Skeletal muscle satellite cell (primary cell): ENCODE measurements at regions not wholly inside any gene's neighbourhood (a gene's known extent, or its start where the extent isn't known, plus 50 kb on each side); places are given as distances from the start of the nearest gene placed in this dataset.
"Not testable (repeated sequence)": the region's sequence is repeated elsewhere in the genome, so short reads cannot be mapped to it uniquely, and the experiment has no call there.

Experiments
- H3K27me3 ChIP-seq: 2 replicates; pipeline ENCODE4 v1.7.0; 2013; ENCODE audit warnings: low read length; ENCODE audit not compliant: control insufficient read depth, insufficient read depth
- H3K36me3 ChIP-seq: 2 replicates; pipeline ENCODE4 v1.7.0; 2013; ENCODE audit warnings: mild to moderate bottlenecking, control low read depth, low read length; ENCODE audit not compliant: insufficient read depth
- H3K4me1 ChIP-seq: 2 replicates; pipeline ENCODE4 v1.7.0; 2013; ENCODE audit warnings: low read length; ENCODE audit not compliant: control insufficient read depth, insufficient read depth
- H3K4me2 ChIP-seq: 2 replicates; pipeline ENCODE4 v1.7.0; 2013; ENCODE audit warnings: mild to moderate bottlenecking, low read length
- H3K4me3 ChIP-seq: 2 replicates; pipeline ENCODE4 v1.7.0; 2013; ENCODE audit warnings: low read length
- H3K9ac ChIP-seq: 2 replicates; pipeline ENCODE4 v1.7.0; 2013; ENCODE audit warnings: mild to moderate bottlenecking, low read depth, low read length, moderate library complexity
- H3K9me3 ChIP-seq: replicated peaks from 2 replicates; pipeline ENCODE4 v1.7.0; 2013; ENCODE audit warnings: mild to moderate bottlenecking, control low read depth, low read length

- peaks cover 7% of the 10 kb centered on the region for H3K4me1 ChIP-seq
- no peak overlapping the region for H3K9ac ChIP-seq
- no peaks in the 10 kb centered on the region for H3K36me3 ChIP-seq
Measured at GRCh38 chr3:150131663-150132062, 161.0 kb upstream of the PFN2 start.

GRCh38 chr3:150130404-150131100 is 159.9 kb upstream of the PFN2 start:
- Histone ChIP-seq H3K27me3 (no peaks in the 10 kb centered on the region), H3K4me3 (no peak overlapping the region), H3K4me2 (no peak overlapping the region), H3K9ac (no peak overlapping the region), H3K36me3 (no peaks in the 10 kb centered on the region), H3K4me1 (peaks cover 7% of the 10 kb centered on the region), H3K9me3 (no peaks in the 10 kb centered on the region)

More at GRCh38 chr3:150131663-150132062, 161.0 kb upstream of the PFN2 start:
- Histone ChIP-seq H3K27me3 (no peaks in the 10 kb centered on the region), H3K4me3 (no peak overlapping the region), H3K4me2 (no peak overlapping the region), H3K9me3 (no peaks in the 10 kb centered on the region)

- no peak overlapping the region for H3K4me3 ChIP-seq
- no peak overlapping the region for H3K9ac ChIP-seq
- H3K9me3 ChIP-seq = no peaks in the 10 kb centered on the region
- no peak overlapping the region for H3K4me2 ChIP-seq
- H3K36me3 ChIP-seq = no peaks in the 10 kb centered on the region
- no peaks in the 10 kb centered on the region for H3K4me1 ChIP-seq
- no peaks in the 10 kb centered on the region for H3K27me3 ChIP-seq
Measured at GRCh38 chr3:150129166-150129565, 158.5 kb upstream of the PFN2 start.

GRCh38 chr3:150128126-150128525 is 157.4 kb upstream of the PFN2 start:
- Histone ChIP-seq H3K4me2 (no peak overlapping the region), H3K36me3 (no peaks in the 10 kb centered on the region), H3K27me3 (no peaks in the 10 kb centered on the region)

GRCh38 chr3:150127011-150127490 is 156.4 kb upstream of the PFN2 start:
- no peaks in the 10 kb centered on the region for H3K9me3 ChIP-seq
- no peak overlapping the region for H3K4me2 ChIP-seq
- no peak overlapping the region for H3K4me3 ChIP-seq
- no peaks in the 10 kb centered on the region for H3K27me3 ChIP-seq
- no peaks in the 10 kb centered on the region for H3K4me1 ChIP-seq
- no peak overlapping the region for H3K9ac ChIP-seq
- H3K36me3 ChIP-seq = no peaks in the 10 kb centered on the region

More at GRCh38 chr3:150128126-150128525, 157.4 kb upstream of the PFN2 start:
- Histone ChIP-seq H3K9me3 (no peaks in the 10 kb centered on the region), H3K4me1 (no peaks in the 10 kb centered on the region), H3K4me3 (no peak overlapping the region), H3K9ac (no peak overlapping the region)

- H3K27me3 ChIP-seq = no peaks in the 10 kb centered on the region
- no peaks in the 10 kb centered on the region for H3K36me3 ChIP-seq
- H3K9ac ChIP-seq = no peak overlapping the region
- H3K9me3 ChIP-seq = no peaks in the 10 kb centered on the region
- no peak overlapping the region for H3K4me2 ChIP-seq
- H3K4me1 ChIP-seq = no peaks in the 10 kb centered on the region
- no peak overlapping the region for H3K4me3 ChIP-seq
Measured at GRCh38 chr3:150124142-150124541, 153.4 kb upstream of the PFN2 start.

GRCh38 chr3:150123249-150123648 is 152.6 kb upstream of the PFN2 start:
- not testable (repeated sequence) for H3K4me2 ChIP-seq, H3K27me3 ChIP-seq, H3K4me1 ChIP-seq, H3K36me3 ChIP-seq, H3K9me3 ChIP-seq, H3K4me3 ChIP-seq, H3K9ac ChIP-seq

GRCh38 chr3:150118219-150118618 is 147.5 kb upstream of the PFN2 start:
- Histone ChIP-seq H3K36me3 (no peaks in the 10 kb centered on the region), H3K4me2 (no peak overlapping the region), H3K4me1 (peaks cover 20% of the 10 kb centered on the region), H3K27me3 (no peaks in the 10 kb centered on the region), H3K9me3 (no peaks in the 10 kb centered on the region), H3K4me3 (no peak overlapping the region), H3K9ac (no peak overlapping the region)

- Histone ChIP-seq H3K4me1 (peaks cover 20% of the 10 kb centered on the region), H3K4me2 (no peak overlapping the region), H3K4me3 (no peak overlapping the region)
Measured at GRCh38 chr3:150117076-150117475, 146.4 kb upstream of the PFN2 start.

GRCh38 chr3:150116196-150116595 is 145.5 kb upstream of the PFN2 start:
- no peak overlapping the region for H3K4me3 ChIP-seq
- no peak overlapping the region for H3K4me2 ChIP-seq
- no peak overlapping the region for H3K9ac ChIP-seq
- H3K9me3 ChIP-seq = no peaks in the 10 kb centered on the region
- no peaks in the 10 kb centered on the region for H3K36me3 ChIP-seq
- H3K4me1 ChIP-seq = peaks cover 20% of the 10 kb centered on the region
- H3K27me3 ChIP-seq = no peaks in the 10 kb centered on the region

More at GRCh38 chr3:150117076-150117475, 146.4 kb upstream of the PFN2 start:
- no peak overlapping the region for H3K9ac ChIP-seq
- no peaks in the 10 kb centered on the region for H3K27me3 ChIP-seq
- no peaks in the 10 kb centered on the region for H3K9me3 ChIP-seq
- no peaks in the 10 kb centered on the region for H3K36me3 ChIP-seq

- Histone ChIP-seq H3K4me1 (peaks cover 20% of the 10 kb centered on the region), H3K36me3 (no peaks in the 10 kb centered on the region), H3K9me3 (no peaks in the 10 kb centered on the region), H3K4me3 (no peak overlapping the region), H3K27me3 (no peaks in the 10 kb centered on the region), H3K9ac (no peak overlapping the region), H3K4me2 (peak overlapping the region; percentile 37)
Measured at GRCh38 chr3:150114873-150115540, 144.3 kb upstream of the PFN2 start.

- H3K27me3 ChIP-seq = no peaks in the 10 kb centered on the region
- no peak overlapping the region for H3K9ac ChIP-seq
- no peak overlapping the region for H3K4me3 ChIP-seq
- no peaks in the 10 kb centered on the region for H3K9me3 ChIP-seq
- no peak overlapping the region for H3K4me2 ChIP-seq
- H3K4me1 ChIP-seq = peaks cover 20% of the 10 kb centered on the region
- H3K36me3 ChIP-seq = no peaks in the 10 kb centered on the region
Measured at GRCh38 chr3:150114273-150114672, 143.6 kb upstream of the PFN2 start.
